Suprapubic skin (tissue), 3 donors: ENCODE measurements at regions not wholly inside any gene's neighbourhood (a gene's known extent, or its start where the extent isn't known, plus 50 kb on each side); places are given as distances from the start of the nearest gene placed in this dataset.

Experiments used
- EP300 ChIP-seq: sonication (generic); formaldehyde crosslinking; IDR thresholded peaks from one replicate; pipeline ENCODE4 v1.6.1; 2017; ENCODE audit warnings: antibody characterized with exemption
- POLR2A ChIP-seq, 2 donors: fragments of 450-650 bp; IDR thresholded peaks; one replicate each; pipeline ENCODE4 v1.6.1; 2017; ENCODE audit warnings: antibody characterized with exemption in 2 of 2, mild to moderate bottlenecking in 2 of 2, moderate library complexity in 2 of 2
- TF ChIP-seq, protein P1 (sequence below), 2 donors: fragments of 200-600 bp in 1 of 2; fragments of 450-650 bp in 1 of 2; sonication (generic) in 1 of 2; IDR thresholded peaks; one replicate each; pipeline ENCODE4 v1.5.1; 2016 to 2019; ENCODE audit warnings: antibody characterized with exemption in 2 of 2, mild to moderate bottlenecking in 1 of 2, moderate library complexity in 1 of 2

DNA sequence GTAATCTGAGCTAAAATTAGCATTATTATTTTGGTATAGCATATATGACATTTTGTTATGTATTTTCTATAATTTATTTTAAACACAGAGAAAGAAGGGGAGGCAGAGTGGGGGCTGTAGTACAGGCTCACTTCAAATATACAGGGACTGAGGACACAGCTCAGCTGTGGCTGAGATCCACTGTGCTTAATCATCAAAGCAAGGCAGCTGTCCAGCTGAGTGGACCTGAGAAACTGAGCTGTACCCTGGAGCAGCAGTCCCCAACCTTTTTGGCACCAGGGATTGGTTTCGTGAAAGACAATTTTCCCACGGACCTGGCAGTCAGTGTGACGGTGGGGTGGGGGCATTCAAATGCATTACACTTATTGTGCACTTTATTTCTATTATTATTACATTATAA, 687.2 kb downstream of the RNF144A start:
- TF ChIP-seq EP300 (no peak), POLR2A (IDR thresholded peaks at IDR 0.05) (no peak)
- TF ChIP-seq, protein P1, sequence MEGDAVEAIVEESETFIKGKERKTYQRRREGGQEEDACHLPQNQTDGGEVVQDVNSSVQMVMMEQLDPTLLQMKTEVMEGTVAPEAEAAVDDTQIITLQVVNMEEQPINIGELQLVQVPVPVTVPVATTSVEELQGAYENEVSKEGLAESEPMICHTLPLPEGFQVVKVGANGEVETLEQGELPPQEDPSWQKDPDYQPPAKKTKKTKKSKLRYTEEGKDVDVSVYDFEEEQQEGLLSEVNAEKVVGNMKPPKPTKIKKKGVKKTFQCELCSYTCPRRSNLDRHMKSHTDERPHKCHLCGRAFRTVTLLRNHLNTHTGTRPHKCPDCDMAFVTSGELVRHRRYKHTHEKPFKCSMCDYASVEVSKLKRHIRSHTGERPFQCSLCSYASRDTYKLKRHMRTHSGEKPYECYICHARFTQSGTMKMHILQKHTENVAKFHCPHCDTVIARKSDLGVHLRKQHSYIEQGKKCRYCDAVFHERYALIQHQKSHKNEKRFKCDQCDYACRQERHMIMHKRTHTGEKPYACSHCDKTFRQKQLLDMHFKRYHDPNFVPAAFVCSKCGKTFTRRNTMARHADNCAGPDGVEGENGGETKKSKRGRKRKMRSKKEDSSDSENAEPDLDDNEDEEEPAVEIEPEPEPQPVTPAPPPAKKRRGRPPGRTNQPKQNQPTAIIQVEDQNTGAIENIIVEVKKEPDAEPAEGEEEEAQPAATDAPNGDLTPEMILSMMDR (IDR thresholded peaks at IDR 0.05): no peak
